T47D (cell line): ENCODE measurements at regions not wholly inside any gene's neighbourhood (a gene's known extent, or its start where the extent isn't known, plus 50 kb on each side); places are given as distances from the start of the nearest gene placed in this dataset.

Experiments used
- DNase-seq, 2 experiments: peaks; one replicate each; pipeline versions ENCODE4 v3.0.0 to v3.0.0-alpha.2; 2011 to 2012; ENCODE audit warnings: low read depth in 1 of 2, low spot score in 1 of 2
- JUND ChIP-seq: IDR thresholded peaks from 2 replicates; pipeline ENCODE4 v1.6.1; 2012; ENCODE audit warnings: low read depth
- in situ Hi-C: cut with HindIII; loops from 2 replicates; pipeline ENCODE4 v1.10.0; 2016; ENCODE audit warnings: low sequenced_read_pairs, low pct_unique_long_range_greater_than_20kb

- in situ Hi-C loops: no loop called here
- TF ChIP-seq JUND: no peak
- DNase-seq: peak; percentile 38 to 76
Measured at GRCh38 chr6:65787787-65788186, 80.8 kb upstream of the EYS start.

DNA sequence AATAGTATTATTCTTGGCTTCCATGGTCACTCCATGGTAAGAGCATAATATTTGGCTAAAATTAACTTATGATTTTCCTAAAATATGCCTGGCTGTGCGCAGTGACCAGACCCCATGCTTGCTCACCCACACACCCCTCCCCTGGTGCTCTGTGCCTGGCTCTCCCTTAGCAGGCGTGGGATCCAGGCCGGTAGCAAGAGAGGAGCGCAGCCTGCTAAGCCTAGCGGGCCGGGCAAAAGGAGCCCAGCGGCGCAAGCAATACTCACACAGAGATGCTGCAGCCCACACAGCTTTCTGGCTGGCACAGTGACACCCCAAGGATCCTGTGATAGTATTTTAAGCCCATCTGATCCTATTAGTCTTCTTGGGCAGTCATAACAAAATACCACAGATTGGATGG is 79.8 kb upstream of the EYS start:
- TF ChIP-seq JUND: no peak
- DNase-seq: no peak
- in situ Hi-C loops: no loop called here

- no peak for DNase-seq
- in situ Hi-C loops: no loop called here
- TF ChIP-seq JUND: no peak
Measured at GRCh38 chr6:65780691-65781090, 73.7 kb upstream of the EYS start.

DNA sequence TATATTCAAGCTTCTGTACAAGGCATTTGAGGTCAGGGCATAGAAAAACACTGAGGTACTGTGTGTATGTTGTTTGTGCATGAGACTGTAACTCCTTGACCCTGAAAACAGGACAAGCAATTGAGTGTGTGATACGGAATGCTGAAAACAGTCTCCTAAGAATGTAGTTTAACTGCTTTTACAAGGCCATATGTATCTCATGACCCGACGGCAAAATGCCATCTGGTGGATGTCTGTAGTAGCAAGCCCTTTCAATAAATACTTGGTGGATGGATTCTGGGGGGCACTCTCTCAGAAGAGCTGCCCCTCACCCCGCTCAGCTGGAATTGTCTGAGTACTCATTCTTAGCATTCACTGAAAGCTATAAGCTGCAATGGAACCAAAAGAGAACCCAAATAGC is 69.3 kb upstream of the EYS start:
- in situ Hi-C loops: no loop called here
- DNase-seq: peak in 1 of 2 experiments; percentile 71

DNA sequence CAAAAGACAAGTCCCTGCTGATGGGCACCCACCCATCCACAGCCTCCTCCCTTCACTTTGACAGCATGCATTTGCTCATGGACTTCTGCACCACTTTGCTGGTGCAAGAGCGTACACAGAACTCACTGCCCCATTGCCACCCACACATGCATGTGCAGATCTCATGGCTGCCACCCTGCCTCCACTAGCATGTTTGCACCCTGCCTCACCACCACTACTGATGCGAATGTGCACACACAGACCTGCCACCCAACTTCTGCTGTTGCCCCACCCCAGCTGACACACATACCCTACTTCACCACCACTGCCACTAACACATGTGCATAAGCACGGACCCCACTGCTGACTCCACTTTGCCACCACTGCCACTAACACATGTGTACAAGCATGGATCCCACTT is 64.9 kb upstream of the EYS start:
- in situ Hi-C loops: no loop called here
- TF ChIP-seq JUND: no peak
- no peak for DNase-seq

More for the DNA sequence above, 69.3 kb upstream of the EYS start:
- TF ChIP-seq JUND: no peak

DNA sequence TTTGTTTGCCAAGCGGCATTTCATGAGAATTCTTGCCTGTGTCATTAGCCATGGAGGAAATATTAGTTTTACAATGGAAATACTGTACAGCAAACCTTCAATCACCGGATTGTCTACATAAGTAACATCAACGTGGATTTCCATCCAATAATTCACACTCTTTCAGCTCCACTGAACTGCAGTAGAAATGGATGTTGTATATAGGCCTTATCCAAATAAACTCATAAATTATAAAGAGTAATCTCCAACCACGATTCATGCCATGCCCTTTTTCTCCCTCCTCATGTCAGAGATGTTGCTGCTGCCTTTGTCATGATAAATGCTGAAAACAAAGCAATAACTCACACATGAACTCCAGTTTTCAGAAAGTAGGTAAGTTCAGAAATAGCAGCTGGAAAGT is 54.9 kb upstream of the EYS start:
- in situ Hi-C loops: no loop called here
- TF ChIP-seq JUND: no peak
- DNase-seq: no peak

- in situ Hi-C loops: no loop called here
- no peak for DNase-seq
- TF ChIP-seq JUND: no peak
Measured at GRCh38 chr6:65760285-65760684, 53.3 kb upstream of the EYS start.
